ENCODE measurements at regions not wholly inside any gene's neighbourhood (a gene's known extent, or its start where the extent isn't known, plus 50 kb on each side); places are given as distances from the start of the nearest gene placed in this dataset.

GRCh38 chr22:47534804-47535410 is 772.5 kb downstream of the TBC1D22A start:
- TF ChIP-seq CTCF (IDR thresholded peaks at IDR 0.05) (no peak), EZH2 (IDR thresholded peaks at IDR 0.05; ENCODE audit: borderline replicate concordance, insufficient read depth, low read depth, low read length, poor library complexity, severe bottlenecking) (no peak)
